ENCODE measurements at regions not wholly inside any gene's neighbourhood (a gene's known extent, or its start where the extent isn't known, plus 50 kb on each side); places are given as distances from the start of the nearest gene placed in this dataset.

- Histone ChIP-seq H3K79me2 (no peaks in the 10 kb centered on the region), H3K27ac (no peak overlapping the region), H3K4me2 (no peak overlapping the region), H3K36me3 (replicated peaks; ENCODE audit: insufficient read depth, low read depth) (no peaks in the 10 kb centered on the region), H3K9me3 (ENCODE audit: low read depth) (no peaks in the 10 kb centered on the region), H3K4me3 (no peak overlapping the region), H4K20me1 (ENCODE audit: insufficient read depth, poor library complexity, severe bottlenecking) (no peaks in the 10 kb centered on the region), H3K4me1 (ENCODE audit: insufficient read depth) (no peaks in the 10 kb centered on the region), H3K27me3 (no peaks in the 10 kb centered on the region), H2AFZ (no peak overlapping the region), H3K9me2 (replicated peaks; ENCODE audit: insufficient read depth) (no peaks in the 10 kb centered on the region)
- peak; percentile 21 for DNase-seq (ENCODE audit: low spot score)
- TF ChIP-seq EZH2 (IDR thresholded peaks at IDR 0.05; ENCODE audit: borderline replicate concordance) (no peak), EZH2phosphoT487 (IDR thresholded peaks at IDR 0.05; ENCODE audit: low read depth, severe bottlenecking, unreplicated experiment) (no peak), CTCF (IDR thresholded peaks at IDR 0.05; ENCODE audit: poor library complexity) (no peak)
Measured at GRCh38 chr15:61715082-61715481, 345.2 kb downstream of the VPS13C start.

- H3K4me3 ChIP-seq: no peak overlapping the region
- no peaks in the 10 kb centered on the region for H4K20me1 ChIP-seq (ENCODE audit: insufficient read depth, poor library complexity, severe bottlenecking)
- no peak for TF ChIP-seq EZH2 (IDR thresholded peaks at IDR 0.05; ENCODE audit: borderline replicate concordance)
- no peak for TF ChIP-seq EZH2phosphoT487 (IDR thresholded peaks at IDR 0.05; ENCODE audit: low read depth, severe bottlenecking, unreplicated experiment)
- no peak for TF ChIP-seq CTCF (IDR thresholded peaks at IDR 0.05; ENCODE audit: poor library complexity)
- H3K27ac ChIP-seq: no peak overlapping the region
- 97% methylated on average over 4 of the region's 4 CpGs for WGBS (ENCODE audit: low lambda C conversion rate, missing lambda C conversion rate)
- no peak overlapping the region for H2AFZ ChIP-seq
- no peaks in the 10 kb centered on the region for H3K79me2 ChIP-seq
- no peaks in the 10 kb centered on the region for H3K9me3 ChIP-seq (ENCODE audit: low read depth)
- H3K4me2 ChIP-seq: no peak overlapping the region
- H3K4me1 ChIP-seq (ENCODE audit: insufficient read depth): no peaks in the 10 kb centered on the region
- no peaks in the 10 kb centered on the region for H3K9me2 ChIP-seq (replicated peaks; ENCODE audit: insufficient read depth)
- DNase-seq (ENCODE audit: low spot score): no peak
- no peaks in the 10 kb centered on the region for H3K36me3 ChIP-seq (replicated peaks; ENCODE audit: insufficient read depth, low read depth)
- H3K27me3 ChIP-seq: no peaks in the 10 kb centered on the region
Measured at GRCh38 chr15:61712129-61712759, 348.0 kb downstream of the VPS13C start.

GRCh38 chr15:61702224-61703020 is 357.8 kb downstream of the VPS13C start:
- Histone ChIP-seq H3K36me3 (replicated peaks; ENCODE audit: insufficient read depth, low read depth) (no peaks in the 10 kb centered on the region), H2AFZ (no peak overlapping the region), H3K27me3 (no peaks in the 10 kb centered on the region), H4K20me1 (ENCODE audit: insufficient read depth, poor library complexity, severe bottlenecking) (no peaks in the 10 kb centered on the region), H3K27ac (no peak overlapping the region), H3K4me2 (no peak overlapping the region), H3K4me3 (no peak overlapping the region), H3K9me3 (ENCODE audit: low read depth) (no peaks in the 10 kb centered on the region), H3K4me1 (ENCODE audit: insufficient read depth) (peaks cover 3% of the 10 kb centered on the region), H3K9me2 (replicated peaks; ENCODE audit: insufficient read depth) (no peaks in the 10 kb centered on the region), H3K79me2 (no peaks in the 10 kb centered on the region)
- no peak for DNase-seq (ENCODE audit: low spot score)
- TF ChIP-seq EZH2 (IDR thresholded peaks at IDR 0.05; ENCODE audit: borderline replicate concordance): no peak
- WGBS (ENCODE audit: low lambda C conversion rate, missing lambda C conversion rate): 60% methylated on average over 3 of the region's 3 CpGs

- no peak for DNase-seq (ENCODE audit: low spot score)
Measured at GRCh38 chr15:61701455-61701854, 358.8 kb downstream of the VPS13C start.

More at GRCh38 chr15:61701455-61701854, 358.8 kb downstream of the VPS13C start:
- no peaks in the 10 kb centered on the region for H3K79me2 ChIP-seq
- no peaks in the 10 kb centered on the region for H3K27me3 ChIP-seq
- no peak overlapping the region for H3K4me3 ChIP-seq
- peaks cover 3% of the 10 kb centered on the region for H3K4me1 ChIP-seq (ENCODE audit: insufficient read depth)
- H2AFZ ChIP-seq: no peak overlapping the region
- no peaks in the 10 kb centered on the region for H3K9me2 ChIP-seq (replicated peaks; ENCODE audit: insufficient read depth)
- TF ChIP-seq CTCF (IDR thresholded peaks at IDR 0.05; ENCODE audit: poor library complexity): no peak
- TF ChIP-seq EZH2phosphoT487 (IDR thresholded peaks at IDR 0.05; ENCODE audit: low read depth, severe bottlenecking, unreplicated experiment): no peak
- H3K27ac ChIP-seq: no peak overlapping the region
- 83% methylated on average over 4 of the region's 4 CpGs for WGBS (ENCODE audit: low lambda C conversion rate, missing lambda C conversion rate)
- H4K20me1 ChIP-seq (ENCODE audit: insufficient read depth, poor library complexity, severe bottlenecking): no peaks in the 10 kb centered on the region
- H3K9me3 ChIP-seq (ENCODE audit: low read depth): no peaks in the 10 kb centered on the region
- H3K36me3 ChIP-seq (replicated peaks; ENCODE audit: insufficient read depth, low read depth): no peaks in the 10 kb centered on the region
- no peak overlapping the region for H3K4me2 ChIP-seq
